Breast epithelium (tissue), 3 donors: ENCODE measurements at regions not wholly inside any gene's neighbourhood (a gene's known extent, or its start where the extent isn't known, plus 50 kb on each side); places are given as distances from the start of the nearest gene placed in this dataset.

Experiments used
- CTCF ChIP-seq, 3 donors: fragments of 450-650 bp; IDR thresholded peaks; one replicate each; pipeline ENCODE4 v1.5.1; 2016 to 2017; ENCODE audit warnings: antibody characterized with exemption in 3 of 3, mild to moderate bottlenecking in 3 of 3, moderate library complexity in 3 of 3
- POLR2A ChIP-seq: fragments of 450-650 bp; IDR thresholded peaks from one replicate; pipeline ENCODE4 v1.6.1; 2016; ENCODE audit warnings: antibody characterized with exemption, mild to moderate bottlenecking, moderate library complexity
- POLR2AphosphoS5 ChIP-seq, 3 donors: sonication (generic); formaldehyde crosslinking; IDR thresholded peaks; one replicate each; pipeline ENCODE4 v1.6.1; 2017; ENCODE audit warnings: antibody characterized with exemption in 3 of 3

GRCh38 chr17:71313866-71314265 lies 807.0 kb upstream of the SOX9 start:
- no peak for TF ChIP-seq POLR2AphosphoS5 (IDR thresholded peaks at IDR 0.05)
- TF ChIP-seq POLR2A = no peak
- TF ChIP-seq CTCF (IDR thresholded peaks at IDR 0.05) = no peak
